K562 (cell line): ENCODE measurements at regions not wholly inside any gene's neighbourhood (a gene's known extent, or its start where the extent isn't known, plus 50 kb on each side); places are given as distances from the start of the nearest gene placed in this dataset.

Source experiments
- ATAC-seq: fragments of 200-7000 bp; cut with Tn5 transposase; 3 replicates; pipeline ENCODE4 v1.9.1; 2020; ENCODE audit warnings: moderate library complexity
- BruUV-seq: library from RNA; stranded (reverse); fragments of 400-500 nt; replicated peaks from 2 replicates; lab custom pipeline; 2021; lab: Mats Ljungman, UMichigan
- CTCF ChIA-PET: fragments of 300-600 bp; formaldehyde crosslinking; extraction: SDS; loops from one replicate; lab custom pipeline; 2021; ENCODE audit warnings: low intra/inter-chr PET ratio; lab: Yijun Ruan, JAX
- POLR2A ChIA-PET: fragments of 300-600, 350-650 bp; sonication (Branson Sonifier 250); formaldehyde crosslinking; extraction: SDS; loops from one replicate; lab custom pipeline; 2021; ENCODE audit warnings: antibody characterized with exemption, inconsistent platforms; lab: Yijun Ruan, JAX
- DNase-seq, 4 experiments: peaks; one replicate each; pipeline versions ENCODE4 v3.0.0 to v3.0.0-alpha.2; 2011 to 2018; ENCODE audit warnings: low spot score in 3 of 4, mixed read lengths in 3 of 4; ENCODE audit errors: extremely low read depth in 1 of 4
- FAIRE-seq: peaks from 2 replicates; lab custom pipeline; 2011; peaks lifted over from hg19 to GRCh38; lab: Jason Lieb, UNC
- H2AFZ ChIP-seq: 2 replicates; pipeline ENCODE4 v1.6.0; 2011; ENCODE audit warnings: low read depth, low read length, control low read depth, inconsistent platforms
- H3K27ac ChIP-seq: fragments of 200-600 bp; 3 replicates; pipeline ENCODE4 v1.8.0; 2011; ENCODE audit warnings: low read depth, mild to moderate bottlenecking, control low read depth, inconsistent platforms, low read length, moderate library complexity, mixed read lengths; ENCODE audit errors: extremely low read depth
- H3K27me3 ChIP-seq, 2 experiments: fragments of 300-600 bp in 1 of 2; 2 replicates in 1 of 2; 3 replicates in 1 of 2; pipeline versions ENCODE4 v1.6.0 to v1.8.0; 2011; ENCODE audit warnings: inconsistent platforms in 2 of 2, low read length in 2 of 2, mild to moderate bottlenecking in 1 of 2, mixed read lengths in 1 of 2, moderate library complexity in 1 of 2; ENCODE audit not compliant: control insufficient read depth in 2 of 2, insufficient read depth in 2 of 2
- H3K36me3 ChIP-seq: fragments of 300-600 bp; 3 replicates; pipeline ENCODE4 v1.8.0; 2011; ENCODE audit warnings: mild to moderate bottlenecking, low read length, inconsistent platforms; ENCODE audit not compliant: control insufficient read depth, insufficient read depth
- H3K4me1 ChIP-seq, 2 experiments: fragments of 200-600 bp in 1 of 2; replicated peaks in 1 of 2; 2 replicates in 1 of 2; 3 replicates in 1 of 2; pipeline versions ENCODE4 v1.5.1 to v1.8.0; 2011; ENCODE audit warnings: inconsistent platforms in 2 of 2, low read length in 2 of 2, mild to moderate bottlenecking in 1 of 2, mixed read lengths in 1 of 2, moderate library complexity in 1 of 2; ENCODE audit not compliant: control insufficient read depth in 2 of 2, insufficient read depth in 2 of 2
- H3K4me2 ChIP-seq: 2 replicates; pipeline ENCODE4 v1.6.1; 2011; ENCODE audit warnings: low read length, control low read depth, inconsistent platforms, mixed read lengths; ENCODE audit not compliant: insufficient read depth
- H3K4me3 ChIP-seq: fragments of 200-600 bp; sonication (generic), shearing (Covaris generic); 2 replicates; pipeline ENCODE4 v1.5.1; 2016; ENCODE audit warnings: control low read depth, inconsistent platforms
- H3K79me2 ChIP-seq: fragments of 200-600 bp; 3 replicates; pipeline ENCODE4 v1.8.0; 2011; ENCODE audit warnings: low read length, inconsistent platforms; ENCODE audit not compliant: control insufficient read depth, insufficient read depth
- H3K9ac ChIP-seq, 2 experiments: 2 replicates each; pipeline versions ENCODE4 v1.6.0 to v1.6.1; 2011; ENCODE audit warnings: low read depth in 2 of 2, low read length in 2 of 2, control low read depth in 1 of 2, inconsistent platforms in 1 of 2, mild to moderate bottlenecking in 1 of 2, mixed read lengths in 1 of 2; ENCODE audit not compliant: insufficient read depth in 1 of 2
- H3K9me1 ChIP-seq: one replicate; pipeline ENCODE4 v1.6.0; 2011; ENCODE audit warnings: inconsistent platforms, mild to moderate bottlenecking, low read length, moderate library complexity; ENCODE audit not compliant: control insufficient read depth, insufficient read depth
- H3K9me3 ChIP-seq: replicated peaks from 2 replicates; pipeline ENCODE4 v1.5.1; 2011; ENCODE audit warnings: low read depth, low read length, inconsistent platforms; ENCODE audit not compliant: control insufficient read depth, insufficient read depth
- H4K20me1 ChIP-seq: replicated peaks from 2 replicates; pipeline ENCODE4 v1.6.1; 2011; ENCODE audit warnings: low read length, inconsistent platforms, mixed read lengths; ENCODE audit not compliant: control insufficient read depth, insufficient read depth
- ASH1L ChIP-seq: fragments of 450-650 bp; IDR thresholded peaks from 2 replicates; pipeline ENCODE4 v1.6.1; 2018; ENCODE audit warnings: borderline replicate concordance, mild to moderate bottlenecking, low read depth; ENCODE audit not compliant: partially characterized antibody
- CCAR2 ChIP-seq: fragments of 200-400 bp; formaldehyde crosslinking; IDR thresholded peaks from 2 replicates; pipeline ENCODE4 v1.6.1; 2017; ENCODE audit warnings: mild to moderate bottlenecking, low read depth, low read length
- CEBPB ChIP-seq: fragments of 450-650 bp; IDR thresholded peaks from 2 replicates; pipeline ENCODE4 v1.6.1; 2016; ENCODE audit warnings: missing genetic modification characterization, missing compliant biosample characterization
- DNMT1 ChIP-seq: fragments of 450-650 bp; IDR thresholded peaks from 2 replicates; pipeline ENCODE4 v1.6.1; 2016; ENCODE audit warnings: antibody characterized with exemption, mild to moderate bottlenecking
- EWSR1 ChIP-seq: fragments of 450-650 bp; IDR thresholded peaks from 2 replicates; pipeline ENCODE4 v1.6.1; 2018; ENCODE audit warnings: borderline replicate concordance, mild to moderate bottlenecking, low read depth, moderate library complexity; ENCODE audit not compliant: partially characterized antibody
- HOMEZ ChIP-seq: fragments of 250-450 bp; sonication (Bioruptor Pico); IDR thresholded peaks from 2 replicates; pipeline ENCODE4 v1.4.0; 2020; ENCODE audit warnings: mild to moderate bottlenecking, moderate library complexity
- ILK ChIP-seq: fragments of 450-650 bp; IDR thresholded peaks from 2 replicates; pipeline ENCODE4 v1.6.1; 2016; ENCODE audit warnings: missing genetic modification characterization, low read depth, mild to moderate bottlenecking, missing compliant biosample characterization, moderate library complexity, borderline replicate concordance
- MCM2 ChIP-seq: fragments of 450-650 bp; IDR thresholded peaks from 2 replicates; pipeline ENCODE4 v1.6.1; 2017; ENCODE audit warnings: low read depth, mild to moderate bottlenecking
- MCM5 ChIP-seq: fragments of 450-650 bp; IDR thresholded peaks from 2 replicates; pipeline ENCODE4 v1.6.1; 2016; ENCODE audit warnings: low read depth
- NCOA2 ChIP-seq, 2 experiments: fragments of 450-650 bp; IDR thresholded peaks; 2 replicates each; pipeline ENCODE4 v1.6.1; 2018; ENCODE audit warnings: mild to moderate bottlenecking in 2 of 2, moderate library complexity in 1 of 2; ENCODE audit not compliant: partially characterized antibody in 2 of 2
- NR0B1 ChIP-seq: fragments of 450-650 bp; IDR thresholded peaks from one replicate; pipeline ENCODE4 v1.6.1; 2018; ENCODE audit warnings: mild to moderate bottlenecking, moderate library complexity; ENCODE audit not compliant: partially characterized antibody
- RBM34 ChIP-seq: fragments of 200-400 bp; formaldehyde crosslinking; IDR thresholded peaks from 2 replicates; pipeline ENCODE4 v1.6.1; 2018; ENCODE audit warnings: low read length, borderline replicate concordance; ENCODE audit not compliant: insufficient read depth
- SOX6 ChIP-seq: fragments of 450-650 bp; IDR thresholded peaks from 2 replicates; pipeline ENCODE4 v1.6.1; 2014; ENCODE audit warnings: mild to moderate bottlenecking
- ZNF23 ChIP-seq: fragments of 250-450 bp; sonication (Bioruptor Pico); IDR thresholded peaks from 2 replicates; pipeline ENCODE4 v1.4.0; 2020; ENCODE audit warnings: mild to moderate bottlenecking
- in situ Hi-C: fragments of 300-500 bp; cut with MboI; formaldehyde crosslinking; loops from 4 replicates; pipeline ENCODE4 v1.15.0; 2018; ENCODE audit warnings: inconsistent platforms, mixed read lengths
- intact Hi-C: fragments of 100-400 bp; cut with micrococcal nuclease; formaldehyde crosslinking; loops from 2 replicates; pipeline ENCODE4 v1.14.2; 2022
- TF ChIP-seq, protein P1 (sequence below): IDR thresholded peaks from 3 replicates; pipeline ENCODE4 v1.6.1; 2011; ENCODE audit warnings: borderline replicate concordance, mild to moderate bottlenecking, moderate library complexity; ENCODE audit not compliant: insufficient read length; ENCODE audit errors: extremely low read depth
- TF ChIP-seq, protein P2 (sequence below): fragments of 250-450 bp; sonication (Bioruptor Pico); IDR thresholded peaks from 2 replicates; pipeline ENCODE4 v1.5.1; 2021; ENCODE audit warnings: mild to moderate bottlenecking

DNA sequence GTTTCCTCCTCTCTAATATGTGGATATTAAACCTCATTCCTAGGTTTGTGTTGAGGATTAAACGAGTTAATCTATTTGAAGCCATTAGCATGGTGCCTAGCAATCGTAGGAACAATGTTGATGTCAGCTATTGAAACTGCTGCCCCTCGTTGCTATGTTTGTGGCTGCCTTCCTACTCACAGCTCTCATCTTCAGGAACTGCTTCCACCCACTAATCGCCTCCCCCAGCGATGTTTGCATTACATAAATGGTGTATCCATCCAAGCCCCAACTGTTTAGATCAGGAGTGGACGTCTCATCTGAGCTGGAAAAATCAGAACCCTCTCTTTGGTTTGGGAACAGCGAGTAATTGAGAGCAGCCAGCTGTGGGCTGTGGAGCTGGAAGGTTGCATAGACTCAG lies 416.6 kb downstream of the ARHGEF28 start (continued):
- TF ChIP-seq HOMEZ (CRISPR knock-in tag) (no peak), ASH1L (no peak), CEBPB (tag) (no peak), MCM5 (no peak)
- TF ChIP-seq, protein P1, sequence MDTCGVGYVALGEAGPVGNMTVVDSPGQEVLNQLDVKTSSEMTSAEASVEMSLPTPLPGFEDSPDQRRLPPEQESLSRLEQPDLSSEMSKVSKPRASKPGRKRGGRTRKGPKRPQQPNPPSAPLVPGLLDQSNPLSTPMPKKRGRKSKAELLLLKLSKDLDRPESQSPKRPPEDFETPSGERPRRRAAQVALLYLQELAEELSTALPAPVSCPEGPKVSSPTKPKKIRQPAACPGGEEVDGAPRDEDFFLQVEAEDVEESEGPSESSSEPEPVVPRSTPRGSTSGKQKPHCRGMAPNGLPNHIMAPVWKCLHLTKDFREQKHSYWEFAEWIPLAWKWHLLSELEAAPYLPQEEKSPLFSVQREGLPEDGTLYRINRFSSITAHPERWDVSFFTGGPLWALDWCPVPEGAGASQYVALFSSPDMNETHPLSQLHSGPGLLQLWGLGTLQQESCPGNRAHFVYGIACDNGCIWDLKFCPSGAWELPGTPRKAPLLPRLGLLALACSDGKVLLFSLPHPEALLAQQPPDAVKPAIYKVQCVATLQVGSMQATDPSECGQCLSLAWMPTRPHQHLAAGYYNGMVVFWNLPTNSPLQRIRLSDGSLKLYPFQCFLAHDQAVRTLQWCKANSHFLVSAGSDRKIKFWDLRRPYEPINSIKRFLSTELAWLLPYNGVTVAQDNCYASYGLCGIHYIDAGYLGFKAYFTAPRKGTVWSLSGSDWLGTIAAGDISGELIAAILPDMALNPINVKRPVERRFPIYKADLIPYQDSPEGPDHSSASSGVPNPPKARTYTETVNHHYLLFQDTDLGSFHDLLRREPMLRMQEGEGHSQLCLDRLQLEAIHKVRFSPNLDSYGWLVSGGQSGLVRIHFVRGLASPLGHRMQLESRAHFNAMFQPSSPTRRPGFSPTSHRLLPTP, result no peak

DNA sequence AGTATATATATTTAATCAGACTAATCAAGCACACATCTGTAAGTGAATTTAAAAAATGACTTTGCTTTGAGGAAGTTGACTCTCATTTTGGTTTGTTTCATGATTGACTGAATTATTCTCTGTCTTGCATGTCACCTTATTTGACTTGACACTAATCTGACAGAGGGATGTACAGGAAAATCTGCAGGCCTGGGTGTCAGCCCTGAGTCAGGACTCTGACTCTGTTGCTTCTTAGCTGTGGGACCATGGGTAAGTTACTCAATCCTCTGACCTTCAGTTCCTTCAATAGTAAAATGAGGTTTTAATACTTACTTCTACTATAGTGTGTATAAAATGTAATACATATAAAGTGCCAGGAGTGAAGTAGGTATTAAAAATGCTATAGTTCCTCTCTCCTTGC lies 415.9 kb downstream of the ARHGEF28 start:
- no peaks in the 10 kb centered on the region for H3K27me3 ChIP-seq
- H3K9ac ChIP-seq, result no peak overlapping the region
- no peak for DNase-seq
- no peak overlapping the region for H3K4me2 ChIP-seq
- H3K79me2 ChIP-seq, result no peaks in the 10 kb centered on the region
- no peaks in the 10 kb centered on the region for H4K20me1 ChIP-seq
- H3K4me1 ChIP-seq, result no peaks in the 10 kb centered on the region
- in situ Hi-C loops (loop anchor here (25.0 kb wide), 1 partner anchor 595 kb away; the partner anchor contains the start of gene ENC1), intact Hi-C loops (no loop called here)
- BruUV-seq, result no TSS peak
- no peaks in the 10 kb centered on the region for H3K36me3 ChIP-seq
- H3K4me3 ChIP-seq, result no peak overlapping the region
- no peak for FAIRE-seq
- ChIA-PET POLR2A (interaction anchor here (0.7 kb wide), 1 partner anchor 374 kb away, joined by 3 read pairs; no protein-coding TSS in a partner anchor), CTCF (no interaction called here)
- no peaks in the 10 kb centered on the region for H3K9me3 ChIP-seq
- H3K27ac ChIP-seq, result no peak overlapping the region
- no peak overlapping the region for H2AFZ ChIP-seq
- no peaks in the 10 kb centered on the region for H3K9me1 ChIP-seq
- ATAC-seq, result no peak
- no peak for TF ChIP-seq NR0B1
- TF ChIP-seq EWSR1, result no peak
- TF ChIP-seq MCM2, result no peak
- TF ChIP-seq, protein P2, sequence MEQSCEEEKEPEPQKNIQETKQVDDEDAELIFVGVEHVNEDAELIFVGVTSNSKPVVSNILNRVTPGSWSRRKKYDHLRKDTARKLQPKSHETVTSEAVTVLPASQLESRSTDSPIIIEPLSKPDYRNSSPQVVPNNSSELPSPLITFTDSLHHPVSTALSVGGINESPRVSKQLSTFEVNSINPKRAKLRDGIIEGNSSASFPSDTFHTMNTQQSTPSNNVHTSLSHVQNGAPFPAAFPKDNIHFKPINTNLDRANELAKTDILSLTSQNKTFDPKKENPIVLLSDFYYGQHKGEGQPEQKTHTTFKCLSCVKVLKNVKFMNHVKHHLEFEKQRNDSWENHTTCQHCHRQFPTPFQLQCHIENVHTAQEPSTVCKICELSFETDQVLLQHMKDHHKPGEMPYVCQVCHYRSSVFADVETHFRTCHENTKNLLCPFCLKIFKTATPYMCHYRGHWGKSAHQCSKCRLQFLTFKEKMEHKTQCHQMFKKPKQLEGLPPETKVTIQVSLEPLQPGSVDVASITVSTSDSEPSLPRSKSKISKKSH (CRISPR knock-in tag), result no peak
- TF ChIP-seq ZNF23 (CRISPR knock-in tag), result no peak
- no peak for TF ChIP-seq DNMT1
- no peak for TF ChIP-seq RBM34
- TF ChIP-seq SOX6, result no peak
- no peak for TF ChIP-seq CCAR2
- no peak for TF ChIP-seq NCOA2 (IDR thresholded peaks at IDR 0.05; ENCODE audit: partially characterized antibody in 2 of 2)
- TF ChIP-seq ILK (tag), result no peak
